Endothelial cell of umbilical vein (primary cell): ENCODE measurements at regions not wholly inside any gene's neighbourhood (a gene's known extent, or its start where the extent isn't known, plus 50 kb on each side); places are given as distances from the start of the nearest gene placed in this dataset.

Experiments used
- BruUV-seq: library from RNA; stranded (reverse); fragments of 400-500 nt; replicated peaks from 2 replicates; lab custom pipeline; 2021; lab: Mats Ljungman, UMichigan
- CTCF ChIA-PET: fragments of 300-600, 350-600 bp; sonication (Branson Sonifier 250); formaldehyde crosslinking; loops from one replicate; lab custom pipeline; 2021; ENCODE audit warnings: antibody characterized with exemption, inconsistent platforms; lab: Charles Lee
- POLR2A ChIA-PET: fragments of 300-600, 350-600 bp; sonication (Branson Sonifier 250); formaldehyde crosslinking; loops from one replicate; lab custom pipeline; 2021; ENCODE audit warnings: antibody characterized with exemption, inconsistent platforms; lab: Charles Lee
- DNase-seq: peaks from one replicate; pipeline ENCODE4 v3.0.0-alpha.2; 2011; ENCODE audit warnings: low read depth, low spot score
- FAIRE-seq: peaks from 2 replicates; lab custom pipeline; 2011; peaks lifted over from hg19 to GRCh38; lab: Jason Lieb, UNC
- H2AFZ ChIP-seq: 2 replicates; pipeline ENCODE4 v1.6.0; 2012; ENCODE audit warnings: low read depth, low read length, control low read depth, inconsistent platforms
- H3K27ac ChIP-seq: 2 replicates; pipeline ENCODE4 v1.5.1; 2011; ENCODE audit warnings: low read depth, mild to moderate bottlenecking, control low read depth, low read length, moderate library complexity; ENCODE audit not compliant: insufficient read depth
- H3K27me3 ChIP-seq, 2 experiments: 2 replicates each; pipeline versions ENCODE4 v1.6.0 to v1.6.1; 2011; ENCODE audit warnings: low read length in 2 of 2, mixed read lengths in 1 of 2; ENCODE audit not compliant: control insufficient read depth in 2 of 2, insufficient read depth in 2 of 2
- H3K36me3 ChIP-seq, 2 experiments: 2 replicates in 1 of 2; 3 replicates in 1 of 2; pipeline ENCODE4 v1.5.1; 2011; ENCODE audit warnings: low read length in 2 of 2, mild to moderate bottlenecking in 1 of 2, moderate library complexity in 1 of 2; ENCODE audit not compliant: control insufficient read depth in 2 of 2, insufficient read depth in 2 of 2; ENCODE audit errors: extremely low read depth in 1 of 2
- H3K4me1 ChIP-seq: 3 replicates; pipeline ENCODE4 v1.5.1; 2011; ENCODE audit warnings: mild to moderate bottlenecking, low read length; ENCODE audit not compliant: control insufficient read depth, insufficient read depth; ENCODE audit errors: extremely low read depth
- H3K4me2 ChIP-seq: 2 replicates; pipeline ENCODE4 v1.6.1; 2011; ENCODE audit warnings: low read length, control low read depth, mixed read lengths; ENCODE audit not compliant: insufficient read depth
- H3K4me3 ChIP-seq, 3 experiments: fragments of 200-600 bp in 1 of 3; sonication (generic), shearing (Covaris generic) in 1 of 3; replicated peaks in 1 of 3; 2 replicates each; pipeline ENCODE4 v1.5.1; 2011 to 2016; ENCODE audit warnings: control low read depth in 3 of 3, low read length in 3 of 3, mild to moderate bottlenecking in 2 of 3, inconsistent platforms in 1 of 3, low read depth in 1 of 3, moderate library complexity in 1 of 3; ENCODE audit not compliant: insufficient read depth in 1 of 3
- H3K79me2 ChIP-seq: 2 replicates; pipeline ENCODE4 v1.6.0; 2012; ENCODE audit warnings: low read length, inconsistent platforms; ENCODE audit not compliant: control insufficient read depth, insufficient read depth
- H3K9ac ChIP-seq: replicated peaks from 2 replicates; pipeline ENCODE3; 2011; ENCODE audit warnings: low read length, control low read depth; ENCODE audit not compliant: insufficient read depth; ENCODE audit errors: extremely low read depth
- H3K9me1 ChIP-seq: replicated peaks from 3 replicates; pipeline ENCODE4 v1.6.0; 2011; ENCODE audit warnings: mild to moderate bottlenecking, low read length; ENCODE audit not compliant: control insufficient read depth, insufficient read depth; ENCODE audit errors: extremely low read depth
- H3K9me3 ChIP-seq: replicated peaks from 2 replicates; pipeline ENCODE4 v1.5.1; 2012; ENCODE audit warnings: low read length, inconsistent platforms; ENCODE audit not compliant: control insufficient read depth, insufficient read depth
- H4K20me1 ChIP-seq: replicated peaks from 2 replicates; pipeline ENCODE3; 2011; ENCODE audit warnings: mild to moderate bottlenecking, low read length; ENCODE audit not compliant: control insufficient read depth, insufficient read depth; ENCODE audit errors: extremely low read depth
- CTCF ChIP-seq, 2 donors: IDR thresholded peaks; 1 replicate in 1 of 2; 2 replicates in 1 of 2; pipeline ENCODE4 v1.5.1; 2011; ENCODE audit warnings: low read length in 2 of 2, mild to moderate bottlenecking in 2 of 2, moderate library complexity in 2 of 2, control low read depth in 1 of 2, inconsistent platforms in 1 of 2, low read depth in 1 of 2; ENCODE audit not compliant: insufficient read depth in 1 of 2; ENCODE audit errors: extremely low read depth in 1 of 2
- EZH2 ChIP-seq: IDR thresholded peaks from 2 replicates; pipeline ENCODE4 v1.6.1; 2012; ENCODE audit warnings: borderline replicate concordance, low read depth, mild to moderate bottlenecking, moderate library complexity, low read length, inconsistent platforms; ENCODE audit not compliant: severe bottlenecking
- FOS ChIP-seq: IDR thresholded peaks from 2 replicates; pipeline ENCODE4 v1.6.1; 2011; ENCODE audit warnings: mild to moderate bottlenecking, low read length, moderate library complexity, borderline replicate concordance; ENCODE audit not compliant: insufficient read depth
- GATA2 ChIP-seq: IDR thresholded peaks from 2 replicates; pipeline ENCODE4 v1.7.0; 2011; ENCODE audit warnings: low read depth, mild to moderate bottlenecking, moderate library complexity, mixed read lengths, low read length; ENCODE audit not compliant: insufficient read length, insufficient read depth
- JUN ChIP-seq: IDR thresholded peaks from 2 replicates; pipeline ENCODE4 v1.6.1; 2011; ENCODE audit warnings: borderline replicate concordance, low read depth; ENCODE audit not compliant: insufficient read length, insufficient read depth
- MAX ChIP-seq: IDR thresholded peaks from 2 replicates; pipeline ENCODE4 v1.6.1; 2011; ENCODE audit not compliant: insufficient read depth, insufficient read length
- MYC ChIP-seq: IDR thresholded peaks from one replicate; pipeline ENCODE4 v1.6.1; 2011; ENCODE audit warnings: mild to moderate bottlenecking, low read depth, low read length
- POLR2A ChIP-seq: IDR thresholded peaks from 2 replicates; pipeline ENCODE4 v1.6.1; 2012; ENCODE audit warnings: low read depth, mild to moderate bottlenecking, control low read depth, low read length
- POLR2AphosphoS5 ChIP-seq: IDR thresholded peaks from 2 replicates; pipeline ENCODE4 v1.6.1; 2012; ENCODE audit warnings: low read depth, mild to moderate bottlenecking, control low read depth, low read length, moderate library complexity; ENCODE audit not compliant: insufficient read depth
- dilution Hi-C: fragments of 300-500 bp; cut with MboI; formaldehyde crosslinking; loops from one replicate; pipeline ENCODE4 v1.15.0; 2019; ENCODE audit warnings: low sequenced_read_pairs; ENCODE audit not compliant: extremely low pct_ligation_motif_present
- intact Hi-C: fragments of 100-400 bp; cut with micrococcal nuclease; formaldehyde crosslinking; loops from one replicate; pipeline ENCODE4 v1.10.0; 2022

GRCh38 chr10:1954300-1954699 lies 217.0 kb upstream of the ADARB2 start:
- dilution Hi-C loops (no loop called here), intact Hi-C loops (no loop called here)
- Histone ChIP-seq H2AFZ (no peak overlapping the region), H3K27ac (no peak overlapping the region), H3K4me1 (no peaks in the 10 kb centered on the region), H3K4me2 (no peak overlapping the region), H4K20me1 (no peaks in the 10 kb centered on the region), H3K4me3 (no peak overlapping the region), H3K36me3 (no peaks in the 10 kb centered on the region), H3K9ac (no peak overlapping the region), H3K9me3 (peaks cover 3% of the 10 kb centered on the region), H3K9me1 (no peaks in the 10 kb centered on the region), H3K79me2 (no peaks in the 10 kb centered on the region), H3K27me3 (no peaks in the 10 kb centered on the region)
- TF ChIP-seq POLR2A (no peak), JUN (no peak), GATA2 (no peak), MAX (no peak), CTCF (IDR thresholded peaks at IDR 0.05; ENCODE audit: extremely low read depth in 1 of 2, insufficient read depth in 1 of 2, low read depth in 1 of 2, low read length in 2 of 2) (no peak), MYC (no peak), POLR2AphosphoS5 (no peak), FOS (no peak), EZH2 (no peak)
- no peak for DNase-seq
- FAIRE-seq = no peak
- CTCF ChIA-PET = no interaction called here
- BruUV-seq = no TSS peak
- POLR2A ChIA-PET = no interaction called here
